ENCODE measurements at regions not wholly inside any gene's neighbourhood (a gene's known extent, or its start where the extent isn't known, plus 50 kb on each side); places are given as distances from the start of the nearest gene placed in this dataset.
"Not testable (repeated sequence)": the region's sequence is repeated elsewhere in the genome, so short reads cannot be mapped to it uniquely, and the experiment has no call there.

GRCh38 chr1:100791586-100791985 lies 72.0 kb downstream of the VCAM1 start:
- no peak for DNase-seq

- peak; percentile 94 for DNase-seq
Observed at GRCh38 chr1:100793659-100794058, 74.1 kb downstream of the VCAM1 start.

- no peak for DNase-seq
Observed at GRCh38 chr1:100794748-100795645, 75.5 kb downstream of the VCAM1 start.

- no peak for DNase-seq
Observed at GRCh38 chr1:100795646-100795985, 76.1 kb downstream of the VCAM1 start.

GRCh38 chr1:100796046-100796445 lies 76.5 kb downstream of the VCAM1 start:
- DNase-seq = no peak

- DNase-seq = no peak
Observed at GRCh38 chr1:100799548-100799947, 80.0 kb downstream of the VCAM1 start.

GRCh38 chr1:100799954-100800612 lies 80.5 kb downstream of the VCAM1 start:
- DNase-seq = no peak

GRCh38 chr1:100801256-100801655 lies 81.7 kb downstream of the VCAM1 start:
- peak; percentile 28 for DNase-seq

GRCh38 chr1:100803280-100803679 lies 83.7 kb downstream of the VCAM1 start:
- not testable (repeated sequence) for DNase-seq

GRCh38 chr1:100806601-100807000 lies 87.1 kb downstream of the VCAM1 start:
- DNase-seq = no peak

GRCh38 chr1:100810360-100810759 lies 84.3 kb downstream of the EXTL2 start:
- DNase-seq = peak; percentile 52

GRCh38 chr1:100811808-100812207 lies 82.8 kb downstream of the EXTL2 start:
- no peak for DNase-seq

- not testable (repeated sequence) for DNase-seq
Observed at GRCh38 chr1:100814938-100815337, 79.7 kb downstream of the EXTL2 start.

GRCh38 chr1:100816049-100816448 lies 78.6 kb downstream of the EXTL2 start:
- no peak for DNase-seq

GRCh38 chr1:100820195-100820594 lies 74.4 kb downstream of the EXTL2 start:
- DNase-seq = peak; percentile 44

- not testable (repeated sequence) for DNase-seq
Observed at GRCh38 chr1:100821919-100822318, 72.7 kb downstream of the EXTL2 start.
